HL-60 (cell line): ENCODE measurements at regions not wholly inside any gene's neighbourhood (a gene's known extent, or its start where the extent isn't known, plus 50 kb on each side); places are given as distances from the start of the nearest gene placed in this dataset.

Source experiments
- DNase-seq, 2 experiments: peaks; one replicate each; pipeline ENCODE4 v3.0.0-alpha.2; 2010 to 2020; ENCODE audit warnings: low read depth in 1 of 2, low spot score in 1 of 2
- H3K27ac ChIP-seq: fragments of 250-450 bp; sonication (Bioruptor Pico); replicated peaks from 2 replicates; pipeline ENCODE4 v1.5.1; 2020; ENCODE audit warnings: mild to moderate bottlenecking, moderate library complexity
- H3K27me3 ChIP-seq: fragments of 250-450 bp; sonication (Bioruptor Pico); 2 replicates; pipeline ENCODE4 v1.5.1; 2021; ENCODE audit warnings: mild to moderate bottlenecking, moderate library complexity; ENCODE audit not compliant: insufficient read depth, poor library complexity, severe bottlenecking
- H3K4me3 ChIP-seq: replicated peaks from 2 replicates; pipeline ENCODE4 v1.5.1; 2011; ENCODE audit warnings: mild to moderate bottlenecking, control low read depth, low read length; ENCODE audit not compliant: insufficient read depth
- GABPA ChIP-seq: IDR thresholded peaks from 2 replicates; pipeline ENCODE4 v1.6.1; 2012; ENCODE audit warnings: low read depth
- POLR2AphosphoS5 ChIP-seq: IDR thresholded peaks from 2 replicates; pipeline ENCODE4 v1.6.1; 2012; ENCODE audit warnings: low read depth
- REST ChIP-seq: IDR thresholded peaks from 2 replicates; pipeline ENCODE4 v1.6.1; 2012; ENCODE audit warnings: low read depth; ENCODE audit not compliant: insufficient replicate concordance
- SPI1 ChIP-seq: IDR thresholded peaks from 2 replicates; pipeline ENCODE4 v1.6.1; 2012; ENCODE audit warnings: low read depth, mild to moderate bottlenecking, borderline replicate concordance
- TF ChIP-seq, protein P1 (sequence below): IDR thresholded peaks from one replicate; pipeline ENCODE4 v1.5.1; 2011; ENCODE audit warnings: low read length, control low read depth, inconsistent platforms; ENCODE audit not compliant: insufficient read depth

DNA sequence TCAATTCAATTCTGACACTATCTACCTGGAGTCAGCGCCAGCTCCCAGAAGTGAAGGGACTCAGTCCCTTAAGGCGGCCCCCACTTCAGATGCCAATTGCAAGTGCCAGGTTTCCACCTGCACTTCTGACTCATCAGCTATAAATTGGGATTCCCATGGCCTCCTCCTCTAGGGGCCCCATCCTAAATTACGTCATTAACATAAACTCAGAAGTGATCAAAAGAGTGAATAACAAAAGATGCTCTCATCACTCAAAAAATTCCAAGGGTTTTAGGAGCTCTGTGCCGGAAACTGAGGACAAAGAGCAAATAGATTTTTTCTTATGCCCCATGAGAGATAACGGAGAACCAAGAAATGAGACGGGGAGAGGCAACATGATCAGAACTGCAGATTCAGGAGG, 148.6 kb upstream of the IRX6 start:
- no peak overlapping the region for H3K4me3 ChIP-seq
- H3K27ac ChIP-seq, result no peak overlapping the region
- no peaks in the 10 kb centered on the region for H3K27me3 ChIP-seq
- no peak for DNase-seq
- TF ChIP-seq GABPA (no peak), SPI1 (no peak), POLR2AphosphoS5 (no peak), REST (no peak)
- TF ChIP-seq, protein P1, sequence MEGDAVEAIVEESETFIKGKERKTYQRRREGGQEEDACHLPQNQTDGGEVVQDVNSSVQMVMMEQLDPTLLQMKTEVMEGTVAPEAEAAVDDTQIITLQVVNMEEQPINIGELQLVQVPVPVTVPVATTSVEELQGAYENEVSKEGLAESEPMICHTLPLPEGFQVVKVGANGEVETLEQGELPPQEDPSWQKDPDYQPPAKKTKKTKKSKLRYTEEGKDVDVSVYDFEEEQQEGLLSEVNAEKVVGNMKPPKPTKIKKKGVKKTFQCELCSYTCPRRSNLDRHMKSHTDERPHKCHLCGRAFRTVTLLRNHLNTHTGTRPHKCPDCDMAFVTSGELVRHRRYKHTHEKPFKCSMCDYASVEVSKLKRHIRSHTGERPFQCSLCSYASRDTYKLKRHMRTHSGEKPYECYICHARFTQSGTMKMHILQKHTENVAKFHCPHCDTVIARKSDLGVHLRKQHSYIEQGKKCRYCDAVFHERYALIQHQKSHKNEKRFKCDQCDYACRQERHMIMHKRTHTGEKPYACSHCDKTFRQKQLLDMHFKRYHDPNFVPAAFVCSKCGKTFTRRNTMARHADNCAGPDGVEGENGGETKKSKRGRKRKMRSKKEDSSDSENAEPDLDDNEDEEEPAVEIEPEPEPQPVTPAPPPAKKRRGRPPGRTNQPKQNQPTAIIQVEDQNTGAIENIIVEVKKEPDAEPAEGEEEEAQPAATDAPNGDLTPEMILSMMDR, result no peak

- H3K27ac ChIP-seq, result no peak overlapping the region
- DNase-seq, result no peak
- no peak overlapping the region for H3K4me3 ChIP-seq
- no peaks in the 10 kb centered on the region for H3K27me3 ChIP-seq
- TF ChIP-seq, protein P1, result no peak
- TF ChIP-seq GABPA (no peak), POLR2AphosphoS5 (no peak), REST (no peak), SPI1 (no peak)
Measured at GRCh38 chr16:55176901-55177300, 147.1 kb upstream of the IRX6 start.

DNA sequence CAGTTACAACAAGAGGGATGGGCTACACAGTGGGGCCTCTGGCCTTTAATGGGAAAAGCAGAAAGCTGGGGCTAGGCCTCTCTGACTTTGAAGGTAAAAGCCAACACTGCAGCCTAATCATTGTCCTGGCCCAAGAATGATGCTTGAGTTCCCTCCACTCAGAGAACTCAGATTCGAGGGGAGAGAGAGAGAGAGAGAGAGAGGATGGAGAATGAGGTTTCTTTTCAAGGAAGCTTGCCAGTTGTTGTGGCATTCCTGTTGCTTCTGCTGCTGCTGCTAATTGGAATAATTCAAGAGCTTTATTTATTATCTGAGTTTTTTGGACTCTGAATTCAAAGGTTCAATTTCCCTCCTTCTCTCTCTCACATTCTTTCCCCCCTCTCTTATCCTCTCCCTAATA, 144.6 kb upstream of the IRX6 start:
- Histone ChIP-seq H3K27me3 (peaks cover 5% of the 10 kb centered on the region), H3K27ac (no peak overlapping the region), H3K4me3 (no peak overlapping the region)
- DNase-seq, result no peak
- TF ChIP-seq GABPA (no peak), POLR2AphosphoS5 (no peak), REST (no peak), SPI1 (no peak)
- TF ChIP-seq, protein P1, result no peak
